ENCODE measurements at regions not wholly inside any gene's neighbourhood (a gene's known extent, or its start where the extent isn't known, plus 50 kb on each side); places are given as distances from the start of the nearest gene placed in this dataset.

DNA sequence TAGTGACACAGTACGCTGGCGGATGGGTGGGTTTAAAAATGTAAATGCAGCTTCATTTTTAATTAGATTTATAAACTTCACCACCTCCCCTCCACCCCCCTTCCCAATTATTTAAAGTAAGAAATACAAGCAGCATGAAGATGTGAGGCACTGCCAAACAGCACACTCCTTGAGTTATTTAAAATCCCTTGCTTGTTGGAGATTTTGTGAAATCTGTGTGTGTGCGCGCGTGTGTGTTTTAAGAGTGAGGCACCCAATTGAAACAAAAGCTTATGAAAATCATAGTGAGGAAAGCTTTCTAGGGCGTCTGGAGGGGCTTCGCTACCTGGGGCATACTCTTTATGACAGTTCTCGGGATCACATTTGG is 219.6 kb upstream of the IRX3 start:
- no peak overlapping the region for H3K4me3 ChIP-seq (ENCODE audit: low read depth, low read length)
- H2AFZ ChIP-seq (ENCODE audit: low read length, unreplicated experiment), result no peak overlapping the region
- no peaks in the 10 kb centered on the region for H3K79me2 ChIP-seq (ENCODE audit: control insufficient read depth, insufficient read depth, low read length, unreplicated experiment)
- H3K27ac ChIP-seq (ENCODE audit: low read depth, low read length), result no peak overlapping the region
- H3K4me1 ChIP-seq (ENCODE audit: control insufficient read depth, insufficient read depth, low read length, unreplicated experiment), result peaks cover 13% of the 10 kb centered on the region
- H3K27me3 ChIP-seq (ENCODE audit: insufficient read depth, low read length), result no peaks in the 10 kb centered on the region
- H3K36me3 ChIP-seq (ENCODE audit: insufficient read depth, low read length), result no peaks in the 10 kb centered on the region

DNA sequence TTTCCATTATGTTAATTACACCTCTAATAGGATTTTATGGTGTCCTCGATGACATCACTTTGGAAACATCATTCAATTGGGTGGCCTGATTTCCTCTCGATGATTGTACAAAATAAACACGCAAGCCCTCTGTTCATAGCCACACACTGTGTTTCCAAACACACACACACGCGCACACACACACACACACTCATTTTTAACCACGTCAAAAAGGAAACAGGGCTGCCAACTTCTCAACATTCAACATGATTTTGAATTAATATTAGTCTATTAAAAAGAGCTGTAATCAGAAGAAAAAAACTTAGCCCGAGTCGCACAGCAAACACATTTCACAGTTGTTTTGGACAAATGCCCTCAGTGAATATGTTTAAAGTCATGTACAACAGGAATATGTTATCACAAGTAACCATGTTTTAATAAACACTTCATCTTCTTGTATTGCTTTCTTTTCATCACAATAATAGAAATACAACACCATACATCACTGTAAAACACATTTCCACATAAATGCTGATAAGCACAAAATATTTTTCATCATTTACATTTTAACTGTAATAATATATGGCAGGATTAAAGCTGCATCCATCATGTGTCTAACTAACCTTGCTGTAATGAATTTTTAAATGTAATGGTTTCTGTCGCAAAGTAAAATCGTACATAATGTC is 219.1 kb upstream of the IRX3 start:
- H3K27ac ChIP-seq (ENCODE audit: low read depth, low read length), result no peak overlapping the region
- H3K79me2 ChIP-seq (ENCODE audit: control insufficient read depth, insufficient read depth, low read length, unreplicated experiment), result no peaks in the 10 kb centered on the region
- no peak overlapping the region for H2AFZ ChIP-seq (ENCODE audit: low read length, unreplicated experiment)
- no peaks in the 10 kb centered on the region for H3K36me3 ChIP-seq (ENCODE audit: insufficient read depth, low read length)
- H3K4me3 ChIP-seq (ENCODE audit: low read depth, low read length), result no peak overlapping the region
- no peaks in the 10 kb centered on the region for H3K27me3 ChIP-seq (ENCODE audit: insufficient read depth, low read length)
- H3K4me1 ChIP-seq (ENCODE audit: control insufficient read depth, insufficient read depth, low read length, unreplicated experiment), result peaks cover 7% of the 10 kb centered on the region

DNA sequence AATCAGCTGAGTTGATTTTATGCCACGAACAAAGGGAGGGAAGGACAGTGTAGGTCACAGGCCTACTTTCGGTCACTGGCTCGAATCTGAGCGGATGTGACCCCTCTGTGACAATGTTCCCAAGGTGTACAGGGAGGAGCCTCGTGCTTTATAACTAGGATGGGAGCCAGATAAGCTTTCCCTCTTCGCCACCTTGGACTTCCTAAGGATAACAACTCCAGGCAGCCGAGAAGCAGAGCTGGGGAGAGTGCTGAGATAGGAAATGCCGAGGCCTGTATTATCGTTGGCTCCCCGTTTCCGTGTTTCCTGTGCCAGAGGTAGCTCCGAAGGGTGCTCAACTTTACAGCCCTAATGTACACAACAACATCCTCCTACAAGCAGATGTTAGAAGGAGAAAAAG is 217.8 kb upstream of the IRX3 start:
- H3K27me3 ChIP-seq (ENCODE audit: insufficient read depth, low read length), result no peaks in the 10 kb centered on the region
- H3K79me2 ChIP-seq (ENCODE audit: control insufficient read depth, insufficient read depth, low read length, unreplicated experiment), result no peaks in the 10 kb centered on the region
- H3K27ac ChIP-seq (ENCODE audit: low read depth, low read length), result no peak overlapping the region
- H3K4me3 ChIP-seq (ENCODE audit: low read depth, low read length), result no peak overlapping the region
- peaks cover 5% of the 10 kb centered on the region for H3K4me1 ChIP-seq (ENCODE audit: control insufficient read depth, insufficient read depth, low read length, unreplicated experiment)
- H3K36me3 ChIP-seq (ENCODE audit: insufficient read depth, low read length), result no peaks in the 10 kb centered on the region
- H2AFZ ChIP-seq (ENCODE audit: low read length, unreplicated experiment), result no peak overlapping the region

DNA sequence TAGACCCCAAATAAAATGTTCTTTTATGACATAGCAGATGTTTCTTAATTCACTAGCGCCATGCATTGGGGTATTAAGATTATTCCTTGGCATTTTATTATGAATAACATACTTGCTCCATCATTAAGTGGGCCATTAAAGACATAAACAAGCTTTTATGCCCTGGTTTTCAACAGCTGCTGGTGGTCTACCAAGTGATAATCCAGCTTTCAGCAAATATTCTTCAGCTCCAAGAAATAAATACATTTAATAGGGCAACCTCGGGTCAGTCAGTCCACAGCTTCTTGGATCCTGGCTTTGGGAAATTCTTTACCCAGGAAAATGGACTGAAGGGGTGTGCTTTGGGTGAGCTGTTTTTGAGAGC is 217.3 kb upstream of the IRX3 start:
- no peaks in the 10 kb centered on the region for H3K36me3 ChIP-seq (ENCODE audit: insufficient read depth, low read length)
- H3K27me3 ChIP-seq (ENCODE audit: insufficient read depth, low read length), result no peaks in the 10 kb centered on the region
- no peak overlapping the region for H3K27ac ChIP-seq (ENCODE audit: low read depth, low read length)
- H2AFZ ChIP-seq (ENCODE audit: low read length, unreplicated experiment), result no peak overlapping the region
- H3K4me1 ChIP-seq (ENCODE audit: control insufficient read depth, insufficient read depth, low read length, unreplicated experiment), result peaks cover 5% of the 10 kb centered on the region
- no peaks in the 10 kb centered on the region for H3K79me2 ChIP-seq (ENCODE audit: control insufficient read depth, insufficient read depth, low read length, unreplicated experiment)
- no peak overlapping the region for H3K4me3 ChIP-seq (ENCODE audit: low read depth, low read length)

DNA sequence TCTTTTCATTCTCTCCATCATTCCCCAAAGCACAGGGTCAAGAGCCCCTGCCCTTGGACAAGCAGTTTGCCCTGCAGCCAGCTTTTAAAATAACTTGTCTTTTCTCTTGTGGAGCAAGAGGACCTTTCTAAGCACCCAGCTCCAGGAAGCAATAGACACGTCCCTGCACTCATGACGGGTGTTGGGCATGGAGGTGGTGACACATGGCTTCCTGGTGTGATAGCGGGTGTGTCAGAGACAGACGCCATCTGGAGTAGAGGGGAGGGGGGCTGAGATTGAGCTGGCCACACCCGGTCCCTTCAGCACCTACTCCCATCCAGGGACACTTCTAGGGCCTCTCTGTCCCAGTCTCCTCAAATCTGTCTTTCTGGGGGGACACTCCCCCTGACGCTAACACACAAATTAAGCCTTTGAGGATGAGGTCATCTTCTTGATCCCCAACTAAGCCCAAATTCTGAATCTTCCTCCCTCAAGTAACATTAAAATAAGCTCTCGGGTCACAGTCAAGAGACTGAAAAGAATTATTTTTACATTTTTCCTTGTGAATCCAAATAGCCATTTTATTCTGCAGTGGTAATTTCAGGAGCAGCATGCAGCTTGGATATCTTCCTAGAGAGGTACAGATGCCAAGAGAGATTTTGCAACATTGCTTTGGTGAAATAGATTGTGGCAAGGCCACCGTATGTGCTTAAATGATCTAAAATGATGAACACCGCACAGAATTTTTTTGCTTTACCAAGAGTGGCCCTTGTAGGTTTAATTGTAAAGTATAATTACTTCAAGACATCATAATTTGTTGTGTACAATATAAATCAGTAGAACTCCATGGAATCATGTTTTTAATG is 216.6 kb upstream of the IRX3 start:
- Histone ChIP-seq H2AFZ (ENCODE audit: low read length, unreplicated experiment) (no peak overlapping the region), H3K27ac (ENCODE audit: low read depth, low read length) (no peak overlapping the region), H3K4me1 (ENCODE audit: control insufficient read depth, insufficient read depth, low read length, unreplicated experiment) (peaks cover 5% of the 10 kb centered on the region), H3K36me3 (ENCODE audit: insufficient read depth, low read length) (no peaks in the 10 kb centered on the region), H3K4me3 (ENCODE audit: low read depth, low read length) (no peak overlapping the region), H3K79me2 (ENCODE audit: control insufficient read depth, insufficient read depth, low read length, unreplicated experiment) (no peaks in the 10 kb centered on the region), H3K27me3 (ENCODE audit: insufficient read depth, low read length) (no peaks in the 10 kb centered on the region)

DNA sequence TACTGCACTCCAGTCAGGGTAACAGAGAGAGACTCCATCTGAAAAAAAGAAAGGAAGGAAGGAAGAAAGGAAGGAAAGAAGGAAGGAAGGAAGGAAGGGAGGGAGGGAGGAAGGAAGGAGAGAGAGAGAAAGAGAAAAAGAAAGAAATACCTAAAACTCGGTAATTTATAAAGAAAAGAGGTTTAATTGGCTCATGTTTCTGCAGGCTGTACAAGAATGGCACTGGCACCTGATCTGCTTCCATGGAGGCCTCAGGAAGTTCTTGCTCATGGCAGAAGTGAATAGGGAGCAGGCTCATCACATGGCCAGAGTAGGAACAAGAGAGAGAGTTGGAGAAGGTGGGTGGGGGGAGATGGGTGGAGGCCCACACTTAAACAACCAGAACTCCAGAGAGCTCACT is 215.2 kb upstream of the IRX3 start:
- Histone ChIP-seq H3K27ac (ENCODE audit: low read depth, low read length) (no peak overlapping the region), H3K27me3 (ENCODE audit: insufficient read depth, low read length) (no peaks in the 10 kb centered on the region)

DNA sequence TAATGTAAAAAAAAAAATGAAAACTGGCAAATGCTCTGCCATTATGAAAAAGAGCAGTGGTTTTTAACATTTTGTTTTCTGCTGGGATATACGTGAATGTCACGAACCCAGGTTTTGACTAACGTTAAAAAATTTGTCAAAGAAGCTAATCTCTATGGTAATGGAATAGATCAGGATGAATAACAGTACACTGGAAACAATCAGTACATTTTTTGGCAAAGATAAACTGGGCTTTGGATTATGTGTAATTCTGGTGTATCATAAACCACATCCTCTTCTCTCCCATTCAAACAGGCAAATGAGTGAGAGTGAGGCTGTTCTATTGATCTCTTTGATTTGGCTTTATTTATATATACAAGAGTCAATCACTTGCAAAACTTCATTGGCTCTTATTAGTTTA is 207.0 kb upstream of the IRX3 start:
- H3K27me3 ChIP-seq (ENCODE audit: insufficient read depth, low read length), result no peaks in the 10 kb centered on the region
- H3K27ac ChIP-seq (ENCODE audit: low read depth, low read length), result peak overlapping the region; percentile 59
- H3K79me2 ChIP-seq (ENCODE audit: control insufficient read depth, insufficient read depth, low read length, unreplicated experiment), result no peaks in the 10 kb centered on the region
- no peaks in the 10 kb centered on the region for H3K36me3 ChIP-seq (ENCODE audit: insufficient read depth, low read length)
- no peak overlapping the region for H3K4me3 ChIP-seq (ENCODE audit: low read depth, low read length)
- peaks cover 7% of the 10 kb centered on the region for H3K4me1 ChIP-seq (ENCODE audit: control insufficient read depth, insufficient read depth, low read length, unreplicated experiment)
- no peak overlapping the region for H2AFZ ChIP-seq (ENCODE audit: low read length, unreplicated experiment)

More for the DNA sequence above, 215.2 kb upstream of the IRX3 start:
- Histone ChIP-seq H3K4me1 (ENCODE audit: control insufficient read depth, insufficient read depth, low read length, unreplicated experiment) (peaks cover 3% of the 10 kb centered on the region), H3K36me3 (ENCODE audit: insufficient read depth, low read length) (no peaks in the 10 kb centered on the region), H3K79me2 (ENCODE audit: control insufficient read depth, insufficient read depth, low read length, unreplicated experiment) (no peaks in the 10 kb centered on the region), H3K4me3 (ENCODE audit: low read depth, low read length) (no peak overlapping the region), H2AFZ (ENCODE audit: low read length, unreplicated experiment) (no peak overlapping the region)

DNA sequence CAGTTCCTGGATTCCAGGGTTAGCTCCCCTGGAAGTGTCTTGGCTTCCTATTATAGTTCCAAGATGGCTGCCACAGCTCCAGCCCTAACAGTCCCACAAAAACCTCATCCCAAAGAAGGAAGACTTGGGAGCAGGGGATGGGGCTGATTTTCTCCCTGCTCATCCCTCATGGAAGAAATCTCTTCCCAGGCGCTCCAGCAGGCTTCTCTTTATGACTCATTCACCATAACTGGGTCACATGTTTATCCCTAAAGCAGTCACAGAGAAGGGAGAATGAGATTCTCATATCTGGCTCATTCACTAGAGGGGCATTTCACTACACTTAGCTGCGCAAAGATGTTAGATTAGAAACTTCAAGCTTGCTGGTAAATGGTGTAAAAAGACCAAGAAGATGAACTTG is 206.5 kb upstream of the IRX3 start:
- no peaks in the 10 kb centered on the region for H3K27me3 ChIP-seq (ENCODE audit: insufficient read depth, low read length)
- no peak overlapping the region for H2AFZ ChIP-seq (ENCODE audit: low read length, unreplicated experiment)
- peak overlapping the region; percentile 59 for H3K27ac ChIP-seq (ENCODE audit: low read depth, low read length)
- H3K36me3 ChIP-seq (ENCODE audit: insufficient read depth, low read length), result no peaks in the 10 kb centered on the region
- no peaks in the 10 kb centered on the region for H3K79me2 ChIP-seq (ENCODE audit: control insufficient read depth, insufficient read depth, low read length, unreplicated experiment)
- H3K4me1 ChIP-seq (ENCODE audit: control insufficient read depth, insufficient read depth, low read length, unreplicated experiment), result peaks cover 7% of the 10 kb centered on the region
- H3K4me3 ChIP-seq (ENCODE audit: low read depth, low read length), result no peak overlapping the region

DNA sequence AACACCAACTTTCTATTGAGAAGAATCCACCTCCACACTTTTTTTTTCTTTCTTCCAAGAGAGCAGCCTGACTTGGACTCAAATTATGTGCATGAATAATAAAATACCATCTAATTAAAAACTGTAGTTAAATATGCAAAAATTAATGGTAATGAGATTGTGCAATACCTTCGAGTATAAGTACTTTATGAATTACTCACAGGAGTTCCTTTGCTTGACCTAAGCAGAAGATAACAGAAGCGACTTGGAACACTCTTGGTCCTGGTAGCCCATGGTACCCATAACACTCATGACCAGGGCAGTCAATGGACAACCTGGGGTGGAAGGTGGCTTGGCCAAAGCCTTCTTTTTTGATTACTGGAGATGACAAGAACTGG is 203.5 kb upstream of the IRX3 start:
- no peak overlapping the region for H2AFZ ChIP-seq (ENCODE audit: low read length, unreplicated experiment)
- no peaks in the 10 kb centered on the region for H3K36me3 ChIP-seq (ENCODE audit: insufficient read depth, low read length)
- H3K79me2 ChIP-seq (ENCODE audit: control insufficient read depth, insufficient read depth, low read length, unreplicated experiment), result no peaks in the 10 kb centered on the region
- peaks cover 7% of the 10 kb centered on the region for H3K4me1 ChIP-seq (ENCODE audit: control insufficient read depth, insufficient read depth, low read length, unreplicated experiment)
- H3K4me3 ChIP-seq (ENCODE audit: low read depth, low read length), result no peak overlapping the region
- no peaks in the 10 kb centered on the region for H3K27me3 ChIP-seq (ENCODE audit: insufficient read depth, low read length)
- H3K27ac ChIP-seq (ENCODE audit: low read depth, low read length), result no peak overlapping the region

DNA sequence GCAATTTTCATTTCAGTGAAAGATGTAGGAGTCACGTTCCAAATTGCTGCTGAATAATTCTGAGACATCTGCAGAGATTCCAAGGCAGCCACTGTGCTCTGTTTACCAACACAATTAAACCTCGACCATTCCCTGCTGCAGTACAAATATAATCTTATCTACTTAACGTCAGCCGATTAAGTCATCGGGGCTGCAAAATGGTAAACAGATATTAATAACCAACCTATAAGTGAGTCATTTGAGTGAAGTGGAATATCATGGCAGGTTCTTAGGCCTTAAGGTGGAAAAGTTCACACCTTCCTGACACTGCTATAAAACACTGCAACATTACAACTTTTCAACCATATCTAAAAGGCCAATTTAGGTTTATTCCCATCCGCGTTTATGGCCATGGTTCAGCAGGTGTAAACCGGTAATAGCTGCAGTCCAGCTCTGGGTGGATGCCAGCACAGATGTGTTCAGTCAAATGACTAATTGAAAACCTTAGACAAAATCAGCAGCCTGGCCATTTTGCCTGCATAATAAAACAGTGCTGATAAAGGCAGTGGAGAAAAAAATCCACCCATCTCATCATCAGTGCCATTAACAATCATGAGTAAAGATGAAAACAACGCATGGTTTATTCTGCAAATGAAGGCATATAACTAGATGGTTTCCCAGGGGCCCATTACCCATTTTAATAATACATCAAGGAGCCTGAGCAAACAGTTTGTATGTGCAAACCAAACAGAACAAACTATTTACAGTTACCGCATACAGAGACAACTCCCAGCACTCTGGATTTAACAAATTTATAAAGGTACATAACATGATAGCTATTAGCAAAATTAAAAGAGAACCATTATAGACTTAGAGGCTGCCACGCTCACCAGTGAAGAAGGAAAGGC is 202.9 kb upstream of the IRX3 start:
- H3K4me1 ChIP-seq (ENCODE audit: control insufficient read depth, insufficient read depth, low read length, unreplicated experiment), result peaks cover 7% of the 10 kb centered on the region
- H3K36me3 ChIP-seq (ENCODE audit: insufficient read depth, low read length), result no peaks in the 10 kb centered on the region
- no peak overlapping the region for H3K4me3 ChIP-seq (ENCODE audit: low read depth, low read length)
- H3K27ac ChIP-seq (ENCODE audit: low read depth, low read length), result no peak overlapping the region
- H3K27me3 ChIP-seq (ENCODE audit: insufficient read depth, low read length), result no peaks in the 10 kb centered on the region
- H2AFZ ChIP-seq (ENCODE audit: low read length, unreplicated experiment), result no peak overlapping the region
- H3K79me2 ChIP-seq (ENCODE audit: control insufficient read depth, insufficient read depth, low read length, unreplicated experiment), result no peaks in the 10 kb centered on the region
